Breast epithelium (tissue), 4 donors: ENCODE measurements at regions not wholly inside any gene's neighbourhood (a gene's known extent, or its start where the extent isn't known, plus 50 kb on each side); places are given as distances from the start of the nearest gene placed in this dataset.

Experiments used
- DNase-seq, 2 donors: peaks; one replicate each; pipeline ENCODE4 v3.0.0-alpha.2; 2019; ENCODE audit warnings: low spot score in 2 of 2
- H3K27ac ChIP-seq, 2 donors: fragments of 200-600 bp; sonication (generic) in 1 of 2; one replicate each; pipeline ENCODE4 v1.5.1; 2016 to 2019; ENCODE audit warnings: mild to moderate bottlenecking in 1 of 2
- H3K27me3 ChIP-seq, 2 donors: fragments of 200-600 bp; sonication (generic) in 1 of 2; one replicate each; pipeline versions ENCODE4 v1.5.1 to v1.6.0; 2017 to 2019; ENCODE audit warnings: control low read depth in 1 of 2, mild to moderate bottlenecking in 1 of 2
- H3K36me3 ChIP-seq: fragments of 200-600 bp; one replicate; pipeline ENCODE4 v1.5.1; 2019
- H3K4me1 ChIP-seq, 2 donors: fragments of 200-600 bp; sonication (generic); one replicate each; pipeline ENCODE4 v1.5.1; 2016 to 2019; ENCODE audit warnings: control low read depth in 1 of 2
- H3K4me3 ChIP-seq, 3 donors: fragments of 200-600 bp; sonication (generic); 1 replicate in 2 of 3; 2 replicates in 1 of 3; pipeline ENCODE4 v1.5.1; 2016 to 2019; ENCODE audit warnings: mild to moderate bottlenecking in 3 of 3, moderate library complexity in 2 of 3
- H3K9me3 ChIP-seq, 2 donors: fragments of 200-600 bp; sonication (generic) in 1 of 2; one replicate each; pipeline ENCODE4 v1.5.1; 2016 to 2019; ENCODE audit warnings: control low read depth in 1 of 2
- CTCF ChIP-seq, 3 donors: fragments of 450-650 bp; IDR thresholded peaks; one replicate each; pipeline ENCODE4 v1.5.1; 2016 to 2017; ENCODE audit warnings: antibody characterized with exemption in 3 of 3, mild to moderate bottlenecking in 3 of 3, moderate library complexity in 3 of 3
- POLR2A ChIP-seq: fragments of 450-650 bp; IDR thresholded peaks from one replicate; pipeline ENCODE4 v1.6.1; 2016; ENCODE audit warnings: antibody characterized with exemption, mild to moderate bottlenecking, moderate library complexity
- POLR2AphosphoS5 ChIP-seq, 3 donors: sonication (generic); formaldehyde crosslinking; IDR thresholded peaks; one replicate each; pipeline ENCODE4 v1.6.1; 2017; ENCODE audit warnings: antibody characterized with exemption in 3 of 3
- intact Hi-C: fragments of 100-400 bp; cut with DNase I; formaldehyde crosslinking; loops from one replicate; pipeline ENCODE4 v1.15.1; 2023; ENCODE audit warnings: low total_unique reads

DNA sequence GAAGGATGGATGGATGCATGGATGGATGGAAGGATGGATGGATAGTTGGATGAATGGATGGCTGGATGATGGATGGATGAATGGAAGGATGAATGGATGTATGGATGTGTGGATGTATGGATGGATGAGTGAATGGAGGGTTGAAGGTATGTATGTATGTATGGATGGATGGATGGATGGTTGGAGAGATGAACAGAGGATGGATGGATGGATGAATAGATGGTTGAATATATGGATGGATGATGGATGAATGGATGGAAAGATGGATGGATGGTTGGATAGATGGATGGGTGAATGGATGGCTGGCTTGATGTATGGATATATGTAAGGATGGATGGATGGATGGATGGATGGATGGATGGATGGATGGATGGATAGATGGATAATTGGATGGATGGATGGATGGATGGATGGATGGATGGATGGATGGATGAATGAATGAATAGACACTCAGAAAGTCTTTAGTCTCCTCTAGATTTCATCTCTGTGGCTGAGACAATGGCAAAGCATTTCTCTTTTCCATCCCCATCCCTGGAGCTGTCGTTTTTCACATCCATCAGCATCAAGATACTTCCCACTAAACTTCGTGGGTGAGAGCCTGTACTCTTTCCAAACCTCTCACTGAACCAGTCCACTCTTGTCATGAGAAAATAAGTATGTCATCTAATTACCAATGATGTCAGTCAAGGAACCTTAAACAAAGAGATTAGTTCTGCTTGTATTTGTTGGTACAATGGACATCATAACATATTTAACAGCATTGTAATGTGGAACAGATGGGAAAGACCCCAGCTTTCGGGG lies 74.8 kb upstream of the CLMN start:
- Histone ChIP-seq H3K4me3 (no peak overlapping the region), H3K27me3 (no peaks in the 10 kb centered on the region), H3K4me1 (no peaks in the 10 kb centered on the region), H3K27ac (no peak overlapping the region), H3K36me3 (no peaks in the 10 kb centered on the region), H3K9me3 (no peaks in the 10 kb centered on the region)
- TF ChIP-seq CTCF (IDR thresholded peaks at IDR 0.05) (no peak), POLR2AphosphoS5 (IDR thresholded peaks at IDR 0.05) (no peak), POLR2A (no peak)
- no peak for DNase-seq
- intact Hi-C loops: no loop called here

DNA sequence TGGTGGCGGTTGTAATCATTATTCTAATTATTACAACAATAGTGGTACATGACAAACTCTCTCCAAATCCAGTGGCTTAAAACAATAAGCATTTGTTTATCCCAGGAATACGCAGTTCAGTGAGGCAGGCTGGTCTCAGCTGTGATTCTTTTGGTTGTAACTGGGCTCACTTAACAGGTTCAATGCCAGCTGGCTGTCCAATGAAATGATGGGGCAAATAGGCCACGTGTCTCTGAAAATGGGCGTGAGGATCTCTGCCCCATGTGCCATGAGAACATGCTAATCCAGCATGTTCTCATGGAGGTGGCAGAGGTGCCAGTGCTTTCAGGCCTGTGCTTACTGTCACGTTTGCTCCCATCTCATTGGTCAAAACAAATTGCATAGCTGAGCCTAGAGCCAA lies 73.1 kb upstream of the CLMN start:
- Histone ChIP-seq H3K4me3 (no peak overlapping the region), H3K36me3 (no peaks in the 10 kb centered on the region), H3K9me3 (no peaks in the 10 kb centered on the region), H3K4me1 (no peaks in the 10 kb centered on the region), H3K27me3 (no peaks in the 10 kb centered on the region), H3K27ac (no peak overlapping the region)
- intact Hi-C loops: no loop called here
- DNase-seq: no peak
- no peak for TF ChIP-seq POLR2A
- TF ChIP-seq POLR2AphosphoS5 (IDR thresholded peaks at IDR 0.05): no peak
- no peak for TF ChIP-seq CTCF (IDR thresholded peaks at IDR 0.05)

GRCh38 chr14:95391331-95391730 lies 71.6 kb upstream of the CLMN start:
- no peak for TF ChIP-seq POLR2AphosphoS5 (IDR thresholded peaks at IDR 0.05)
- no peak for TF ChIP-seq POLR2A
- no peak for TF ChIP-seq CTCF (IDR thresholded peaks at IDR 0.05)
- H3K4me3 ChIP-seq: no peak overlapping the region
- no peaks in the 10 kb centered on the region for H3K36me3 ChIP-seq
- DNase-seq: no peak
- no peaks in the 10 kb centered on the region for H3K27me3 ChIP-seq
- no peaks in the 10 kb centered on the region for H3K9me3 ChIP-seq
- intact Hi-C loops: no loop called here
- H3K4me1 ChIP-seq: no peaks in the 10 kb centered on the region
- no peak overlapping the region for H3K27ac ChIP-seq

GRCh38 chr14:95389471-95390011 lies 69.8 kb upstream of the CLMN start:
- Histone ChIP-seq H3K36me3 (no peaks in the 10 kb centered on the region), H3K4me3 (no peak overlapping the region), H3K27me3 (no peaks in the 10 kb centered on the region), H3K9me3 (no peaks in the 10 kb centered on the region), H3K27ac (peak overlapping the region; percentile 70 to 90), H3K4me1 (no peaks in the 10 kb centered on the region)
- DNase-seq: peak in 1 of 2 donors; percentile 61
- intact Hi-C loops: no loop called here
- TF ChIP-seq POLR2AphosphoS5 (IDR thresholded peaks at IDR 0.05) (peak; percentile 28 to 48 (median 37)), POLR2A (no peak)

DNA sequence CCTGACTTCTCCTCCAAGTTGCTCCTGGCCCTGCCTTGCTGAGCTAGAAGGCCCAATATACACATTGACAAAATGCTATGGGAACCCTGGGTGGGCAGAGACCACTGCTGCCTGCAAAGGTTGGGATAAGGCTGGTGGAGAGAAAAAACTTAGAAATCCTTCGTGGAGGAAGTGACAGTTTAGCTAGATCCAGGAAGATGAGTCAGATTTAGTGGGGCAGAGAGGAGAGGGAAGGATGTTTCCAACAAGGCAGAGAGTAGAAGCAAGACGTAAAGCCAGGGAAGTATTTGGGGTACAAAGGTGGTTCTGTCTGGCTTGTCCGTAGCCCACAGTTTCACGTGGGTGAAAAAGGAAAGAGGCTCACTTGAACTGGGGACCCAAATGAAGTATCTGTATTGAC lies 69.0 kb upstream of the CLMN start:
- H3K27me3 ChIP-seq: no peaks in the 10 kb centered on the region
- H3K4me3 ChIP-seq: no peak overlapping the region
- TF ChIP-seq POLR2AphosphoS5 (IDR thresholded peaks at IDR 0.05) (no peak), POLR2A (no peak), CTCF (IDR thresholded peaks at IDR 0.05) (no peak)
- peak overlapping the region in 1 of 2 donors; percentile 41 for H3K27ac ChIP-seq
- intact Hi-C loops: no loop called here
- no peak for DNase-seq
- no peaks in the 10 kb centered on the region for H3K36me3 ChIP-seq
- no peaks in the 10 kb centered on the region for H3K4me1 ChIP-seq
- H3K9me3 ChIP-seq: no peaks in the 10 kb centered on the region
